HepG2 (cell line): ENCODE measurements at regions not wholly inside any gene's neighbourhood (a gene's known extent, or its start where the extent isn't known, plus 50 kb on each side); places are given as distances from the start of the nearest gene placed in this dataset.

Experiments
- ATAC-seq: fragments of 200-7000 bp; cut with Tn5 transposase; 3 replicates; pipeline ENCODE4 v1.9.1; 2020; ENCODE audit warnings: mild to moderate bottlenecking, moderate library complexity
- BruUV-seq: library from RNA; stranded (reverse); fragments of 400-500 nt; replicated peaks from 2 replicates; lab custom pipeline; 2021; lab: Mats Ljungman, UMichigan
- CTCF ChIA-PET: fragments of 300-600 bp; formaldehyde crosslinking; extraction: SDS; loops from one replicate; lab custom pipeline; 2021; ENCODE audit warnings: low total read pairs, inconsistent platforms, low intra/inter-chr PET ratio; lab: Yijun Ruan, JAX
- POLR2A ChIA-PET: fragments of 350-600 bp; sonication (Branson Sonifier 250); formaldehyde crosslinking; loops from one replicate; lab custom pipeline; 2020; ENCODE audit warnings: antibody characterized with exemption, inconsistent platforms; lab: Yijun Ruan, JAX
- DNase-seq: peaks from one replicate; pipeline ENCODE4 v3.0.0-alpha.2; 2015; ENCODE audit warnings: low spot score
- FAIRE-seq: peaks from 3 replicates; lab custom pipeline; 2011; peaks lifted over from hg19 to GRCh38; lab: Jason Lieb, UNC
- H2AFZ ChIP-seq: one replicate; pipeline ENCODE4 v1.6.1; 2011; ENCODE audit warnings: low read length, inconsistent platforms
- H3K27ac ChIP-seq: fragments of 300-600 bp; 3 replicates; pipeline ENCODE4 v1.8.0; 2011; ENCODE audit warnings: mixed run types, mild to moderate bottlenecking, mixed read lengths, low read length, inconsistent platforms; ENCODE audit not compliant: insufficient read depth; ENCODE audit errors: extremely low read length
- H3K27me3 ChIP-seq, 2 experiments: fragments of 200-600 bp in 1 of 2; 2 replicates in 1 of 2; 3 replicates in 1 of 2; pipeline versions ENCODE4 v1.6.0 to v1.8.0; 2011; ENCODE audit warnings: low read length in 2 of 2, mild to moderate bottlenecking in 2 of 2, moderate library complexity in 2 of 2, inconsistent platforms in 1 of 2; ENCODE audit not compliant: insufficient read depth in 2 of 2, control insufficient read depth in 1 of 2
- H3K36me3 ChIP-seq, 2 experiments: fragments of 200-600 bp in 1 of 2; replicated peaks in 1 of 2; 2 replicates in 1 of 2; 3 replicates in 1 of 2; pipeline versions ENCODE4 v1.5.1 to v1.8.0; 2011; ENCODE audit warnings: low read length in 2 of 2, inconsistent platforms in 1 of 2; ENCODE audit not compliant: insufficient read depth in 2 of 2, control insufficient read depth in 1 of 2
- H3K4me1 ChIP-seq: 2 replicates; pipeline ENCODE4 v1.5.1; 2012; ENCODE audit warnings: low read length, inconsistent platforms; ENCODE audit not compliant: insufficient read depth
- H3K4me2 ChIP-seq: 2 replicates; pipeline ENCODE4 v1.6.0; 2011; ENCODE audit warnings: low read depth, low read length, inconsistent platforms
- H3K4me3 ChIP-seq, 3 experiments: fragments of 200-600 bp in 1 of 3; sonication (generic), shearing (Covaris generic) in 1 of 3; replicated peaks in 1 of 3; 2 replicates each; pipeline ENCODE4 v1.5.1; 2011 to 2016; ENCODE audit warnings: low read length in 3 of 3, inconsistent platforms in 2 of 3, low read depth in 2 of 3, mild to moderate bottlenecking in 2 of 3, control low read depth in 1 of 3, mixed read lengths in 1 of 3; ENCODE audit not compliant: insufficient read depth in 1 of 3
- H3K79me2 ChIP-seq: one replicate; pipeline ENCODE4 v1.6.1; 2011; ENCODE audit warnings: low read length, inconsistent platforms; ENCODE audit not compliant: insufficient read depth
- H3K9ac ChIP-seq: 2 replicates; pipeline ENCODE4 v1.6.0; 2011; ENCODE audit warnings: mild to moderate bottlenecking, low read depth, low read length, inconsistent platforms; ENCODE audit not compliant: insufficient read depth
- H3K9me3 ChIP-seq: 2 replicates; pipeline ENCODE4 v1.5.1; 2012; ENCODE audit warnings: mild to moderate bottlenecking, low read length
- H4K20me1 ChIP-seq: 2 replicates; pipeline ENCODE4 v1.6.0; 2011; ENCODE audit warnings: inconsistent platforms, mild to moderate bottlenecking, low read length, moderate library complexity; ENCODE audit not compliant: insufficient read depth
- EED ChIP-seq: sonication (generic); formaldehyde crosslinking; IDR thresholded peaks from 2 replicates; pipeline ENCODE4 v1.5.0; 2020; ENCODE audit warnings: mild to moderate bottlenecking, missing genetic modification reagents
- FOXM1 ChIP-seq: sonication (generic); formaldehyde crosslinking; IDR thresholded peaks from 2 replicates; pipeline ENCODE4 v1.5.0; 2020; ENCODE audit warnings: missing genetic modification reagents
- IRF2 ChIP-seq: IDR thresholded peaks from 2 replicates; pipeline ENCODE4 v1.6.1; 2018; ENCODE audit warnings: missing genetic modification reagents, missing compliant biosample characterization
- KAT7 ChIP-seq: IDR thresholded peaks from 2 replicates; pipeline ENCODE4 v1.6.1; 2018; ENCODE audit warnings: borderline replicate concordance, missing compliant biosample characterization
- RXRA ChIP-seq: sonication (generic); formaldehyde crosslinking; IDR thresholded peaks from 2 replicates; pipeline ENCODE4 v1.5.1; 2020; ENCODE audit warnings: missing genetic modification reagents
- YEATS2 ChIP-seq: sonication (generic); formaldehyde crosslinking; IDR thresholded peaks from 2 replicates; pipeline ENCODE4 v1.4.0; 2020; ENCODE audit warnings: missing genetic modification reagents, borderline replicate concordance
- ZFP41 ChIP-seq: sonication (generic); formaldehyde crosslinking; IDR thresholded peaks from 2 replicates; pipeline ENCODE4 v1.4.0; 2020; ENCODE audit warnings: mild to moderate bottlenecking, missing genetic modification reagents, borderline replicate concordance
- ZNF768 ChIP-seq: sonication (generic); formaldehyde crosslinking; IDR thresholded peaks from 2 replicates; pipeline ENCODE4 v1.4.0; 2020; ENCODE audit warnings: missing genetic modification reagents
- WGBS: methylation state at CpG from one replicate; pipeline ENCODE4 v1.1.6; 2017; ENCODE audit warnings: low lambda C conversion rate; 5-methylcytosine and 5-hydroxymethylcytosine counted together
- in situ Hi-C: cut with HindIII; loops from 2 replicates; pipeline ENCODE4 v1.10.0; 2017; ENCODE audit warnings: low pct_unique_long_range_greater_than_20kb; ENCODE audit not compliant: extremely low pct_ligation_motif_present
- intact Hi-C: fragments of 100-400 bp; cut with micrococcal nuclease; formaldehyde crosslinking; loops from one replicate; pipeline ENCODE4 v1.10.0; 2022; ENCODE audit not compliant: unreplicated experiment
- TF ChIP-seq, protein P1 (sequence below): sonication (generic); formaldehyde crosslinking; IDR thresholded peaks from 2 replicates; pipeline ENCODE4 v1.5.0; 2020; ENCODE audit warnings: mild to moderate bottlenecking, missing genetic modification reagents, moderate library complexity
- TF ChIP-seq, protein P2 (sequence below): sonication (generic); formaldehyde crosslinking; IDR thresholded peaks from 2 replicates; pipeline ENCODE4 v1.9.0; 2021; ENCODE audit warnings: missing genetic modification reagents, borderline replicate concordance
- TF ChIP-seq, protein P3 (sequence below): sonication (generic); formaldehyde crosslinking; IDR thresholded peaks from 2 replicates; pipeline ENCODE4 v1.8.1; 2023; ENCODE audit warnings: mild to moderate bottlenecking, missing genetic modification reagents
- TF ChIP-seq, protein P4 (sequence below): sonication (generic); formaldehyde crosslinking; IDR thresholded peaks from 2 replicates; pipeline ENCODE4 v1.5.1; 2020; ENCODE audit warnings: missing genetic modification reagents, mild to moderate bottlenecking, borderline replicate concordance
- TF ChIP-seq, protein P5 (sequence below): sonication (generic); formaldehyde crosslinking; conservative IDR thresholded peaks from 2 replicates; pipeline ENCODE4 v1.8.0; 2022; ENCODE audit warnings: mild to moderate bottlenecking, moderate library complexity, missing genetic modification reagents

DNA sequence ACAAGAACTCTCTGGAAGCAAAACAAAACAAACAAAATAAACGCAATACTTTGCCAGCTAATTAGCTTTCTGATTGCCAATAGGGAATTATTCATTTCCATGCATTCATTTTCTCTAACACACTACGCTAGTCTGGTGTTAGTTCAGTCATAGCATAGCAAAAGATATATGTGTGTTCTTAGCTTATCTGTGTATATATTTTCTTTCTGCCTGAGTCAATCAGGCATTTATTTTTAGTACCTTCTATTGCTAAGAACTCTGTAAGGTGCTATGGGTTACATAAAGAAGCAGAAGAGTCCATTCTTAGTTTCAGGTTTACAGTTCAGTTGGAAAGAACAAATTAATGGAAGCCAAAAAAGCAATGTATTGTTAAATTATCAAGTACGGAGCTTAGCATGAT is 490.9 kb downstream of the KLF5 start:
- DNase-seq: no peak
- in situ Hi-C loops (no loop called here), intact Hi-C loops (no loop called here)
- ATAC-seq: no peak
- Histone ChIP-seq H4K20me1 (no peaks in the 10 kb centered on the region), H2AFZ (no peak overlapping the region), H3K4me2 (no peak overlapping the region), H3K27me3 (peaks cover 0 to 11% of the 10 kb centered on the region in 2 experiments; a peak in 1 of 5 replicates), H3K9ac (no peak overlapping the region), H3K4me1 (no peaks in the 10 kb centered on the region), H3K79me2 (no peaks in the 10 kb centered on the region), H3K27ac (no peak overlapping the region), H3K4me3 (no peak overlapping the region), H3K9me3 (no peaks in the 10 kb centered on the region), H3K36me3 (no peaks in the 10 kb centered on the region)
- FAIRE-seq: no peak
- ChIA-PET CTCF (no interaction called here), POLR2A (no interaction called here)
- BruUV-seq: no TSS peak
- TF ChIP-seq, protein P1, sequence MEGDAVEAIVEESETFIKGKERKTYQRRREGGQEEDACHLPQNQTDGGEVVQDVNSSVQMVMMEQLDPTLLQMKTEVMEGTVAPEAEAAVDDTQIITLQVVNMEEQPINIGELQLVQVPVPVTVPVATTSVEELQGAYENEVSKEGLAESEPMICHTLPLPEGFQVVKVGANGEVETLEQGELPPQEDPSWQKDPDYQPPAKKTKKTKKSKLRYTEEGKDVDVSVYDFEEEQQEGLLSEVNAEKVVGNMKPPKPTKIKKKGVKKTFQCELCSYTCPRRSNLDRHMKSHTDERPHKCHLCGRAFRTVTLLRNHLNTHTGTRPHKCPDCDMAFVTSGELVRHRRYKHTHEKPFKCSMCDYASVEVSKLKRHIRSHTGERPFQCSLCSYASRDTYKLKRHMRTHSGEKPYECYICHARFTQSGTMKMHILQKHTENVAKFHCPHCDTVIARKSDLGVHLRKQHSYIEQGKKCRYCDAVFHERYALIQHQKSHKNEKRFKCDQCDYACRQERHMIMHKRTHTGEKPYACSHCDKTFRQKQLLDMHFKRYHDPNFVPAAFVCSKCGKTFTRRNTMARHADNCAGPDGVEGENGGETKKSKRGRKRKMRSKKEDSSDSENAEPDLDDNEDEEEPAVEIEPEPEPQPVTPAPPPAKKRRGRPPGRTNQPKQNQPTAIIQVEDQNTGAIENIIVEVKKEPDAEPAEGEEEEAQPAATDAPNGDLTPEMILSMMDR (CRISPR knock-in tag): no peak
- TF ChIP-seq EED (CRISPR knock-in tag) (no peak), FOXM1 (CRISPR knock-in tag) (no peak), ZNF768 (no peak), IRF2 (CRISPR knock-in tag) (no peak), YEATS2 (no peak), KAT7 (CRISPR knock-in tag) (no peak), ZFP41 (CRISPR knock-in tag) (no peak), RXRA (no peak)
- TF ChIP-seq, protein P2, sequence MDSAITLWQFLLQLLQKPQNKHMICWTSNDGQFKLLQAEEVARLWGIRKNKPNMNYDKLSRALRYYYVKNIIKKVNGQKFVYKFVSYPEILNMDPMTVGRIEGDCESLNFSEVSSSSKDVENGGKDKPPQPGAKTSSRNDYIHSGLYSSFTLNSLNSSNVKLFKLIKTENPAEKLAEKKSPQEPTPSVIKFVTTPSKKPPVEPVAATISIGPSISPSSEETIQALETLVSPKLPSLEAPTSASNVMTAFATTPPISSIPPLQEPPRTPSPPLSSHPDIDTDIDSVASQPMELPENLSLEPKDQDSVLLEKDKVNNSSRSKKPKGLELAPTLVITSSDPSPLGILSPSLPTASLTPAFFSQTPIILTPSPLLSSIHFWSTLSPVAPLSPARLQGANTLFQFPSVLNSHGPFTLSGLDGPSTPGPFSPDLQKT (CRISPR knock-in tag): no peak
- TF ChIP-seq, protein P3, sequence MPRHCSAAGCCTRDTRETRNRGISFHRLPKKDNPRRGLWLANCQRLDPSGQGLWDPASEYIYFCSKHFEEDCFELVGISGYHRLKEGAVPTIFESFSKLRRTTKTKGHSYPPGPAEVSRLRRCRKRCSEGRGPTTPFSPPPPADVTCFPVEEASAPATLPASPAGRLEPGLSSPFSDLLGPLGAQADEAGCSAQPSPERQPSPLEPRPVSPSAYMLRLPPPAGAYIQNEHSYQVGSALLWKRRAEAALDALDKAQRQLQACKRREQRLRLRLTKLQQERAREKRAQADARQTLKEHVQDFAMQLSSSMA (CRISPR knock-in tag): no peak
- TF ChIP-seq, protein P4, sequence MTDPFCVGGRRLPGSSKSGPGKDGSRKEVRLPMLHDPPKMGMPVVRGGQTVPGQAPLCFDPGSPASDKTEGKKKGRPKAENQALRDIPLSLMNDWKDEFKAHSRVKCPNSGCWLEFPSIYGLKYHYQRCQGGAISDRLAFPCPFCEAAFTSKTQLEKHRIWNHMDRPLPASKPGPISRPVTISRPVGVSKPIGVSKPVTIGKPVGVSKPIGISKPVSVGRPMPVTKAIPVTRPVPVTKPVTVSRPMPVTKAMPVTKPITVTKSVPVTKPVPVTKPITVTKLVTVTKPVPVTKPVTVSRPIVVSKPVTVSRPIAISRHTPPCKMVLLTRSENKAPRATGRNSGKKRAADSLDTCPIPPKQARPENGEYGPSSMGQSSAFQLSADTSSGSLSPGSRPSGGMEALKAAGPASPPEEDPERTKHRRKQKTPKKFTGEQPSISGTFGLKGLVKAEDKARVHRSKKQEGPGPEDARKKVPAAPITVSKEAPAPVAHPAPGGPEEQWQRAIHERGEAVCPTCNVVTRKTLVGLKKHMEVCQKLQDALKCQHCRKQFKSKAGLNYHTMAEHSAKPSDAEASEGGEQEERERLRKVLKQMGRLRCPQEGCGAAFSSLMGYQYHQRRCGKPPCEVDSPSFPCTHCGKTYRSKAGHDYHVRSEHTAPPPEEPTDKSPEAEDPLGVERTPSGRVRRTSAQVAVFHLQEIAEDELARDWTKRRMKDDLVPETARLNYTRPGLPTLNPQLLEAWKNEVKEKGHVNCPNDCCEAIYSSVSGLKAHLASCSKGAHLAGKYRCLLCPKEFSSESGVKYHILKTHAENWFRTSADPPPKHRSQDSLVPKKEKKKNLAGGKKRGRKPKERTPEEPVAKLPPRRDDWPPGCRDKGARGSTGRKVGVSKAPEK (CRISPR knock-in tag): no peak
- TF ChIP-seq, protein P5, sequence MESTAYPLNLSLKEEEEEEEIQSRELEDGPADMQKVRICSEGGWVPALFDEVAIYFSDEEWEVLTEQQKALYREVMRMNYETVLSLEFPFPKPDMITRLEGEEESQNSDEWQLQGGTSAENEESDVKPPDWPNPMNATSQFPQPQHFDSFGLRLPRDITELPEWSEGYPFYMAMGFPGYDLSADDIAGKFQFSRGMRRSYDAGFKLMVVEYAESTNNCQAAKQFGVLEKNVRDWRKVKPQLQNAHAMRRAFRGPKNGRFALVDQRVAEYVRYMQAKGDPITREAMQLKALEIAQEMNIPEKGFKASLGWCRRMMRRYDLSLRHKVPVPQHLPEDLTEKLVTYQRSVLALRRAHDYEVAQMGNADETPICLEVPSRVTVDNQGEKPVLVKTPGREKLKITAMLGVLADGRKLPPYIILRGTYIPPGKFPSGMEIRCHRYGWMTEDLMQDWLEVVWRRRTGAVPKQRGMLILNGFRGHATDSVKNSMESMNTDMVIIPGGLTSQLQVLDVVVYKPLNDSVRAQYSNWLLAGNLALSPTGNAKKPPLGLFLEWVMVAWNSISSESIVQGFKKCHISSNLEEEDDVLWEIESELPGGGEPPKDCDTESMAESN: no peak
- 2% methylated on average over 3 of the region's 3 CpGs for whole genome bisulfite sequencing
